NT2/D1 (cell line): ENCODE measurements at regions not wholly inside any gene's neighbourhood (a gene's known extent, or its start where the extent isn't known, plus 50 kb on each side); places are given as distances from the start of the nearest gene placed in this dataset.

ENCODE experiments used
- YY1 ChIP-seq: IDR thresholded peaks from 2 replicates; pipeline ENCODE4 v1.6.1; 2011; ENCODE audit not compliant: insufficient read length, insufficient read depth
- ZNF274 ChIP-seq: IDR thresholded peaks from 2 replicates; pipeline ENCODE4 v1.6.1; 2011; ENCODE audit warnings: mild to moderate bottlenecking, low read depth, low read length

- TF ChIP-seq YY1: no peak
- TF ChIP-seq ZNF274: no peak
Observed at GRCh38 chr4:134260126-134260525, 58.5 kb upstream of the PABPC4L start.
